Natural killer cell treated with Interleukin-12 subunit alpha and Interleukin-12 subunit beta and Interleukin-15 and Interleukin-18, amount 100 ng/mL, for 72 hours (primary cell): ENCODE measurements at regions not wholly inside any gene's neighbourhood (a gene's known extent, or its start where the extent isn't known, plus 50 kb on each side); places are given as distances from the start of the nearest gene placed in this dataset.
"Not testable (repeated sequence)": the region's sequence is repeated elsewhere in the genome, so short reads cannot be mapped to it uniquely, and the experiment has no call there.

Experiments
- ATAC-seq, 2 donors: fragments of 150-1000 bp; cut with Tn5 transposase in 1 of 2; sonication (Bioruptor Pico), chemical (Tn5 transposase) in 1 of 2; 2 replicates each; pipeline ENCODE4 v1.10.0; 2021
- DNase-seq: peaks from one replicate; pipeline ENCODE4 v3.0.0; 2022; ENCODE audit warnings: low spot score
- H3K27ac Mint-ChIP-seq, 2 donors: 1 replicate in 1 of 2; 2 replicates in 1 of 2; pipeline ENCODE4 v1.8.0; 2022; ENCODE audit warnings: mixed read lengths in 2 of 2, mild to moderate bottlenecking in 1 of 2, moderate library complexity in 1 of 2
- H3K27me3 Mint-ChIP-seq, 2 donors: 1 replicate in 1 of 2; 2 replicates in 1 of 2; pipeline ENCODE4 v1.8.0; 2022; ENCODE audit warnings: mixed read lengths in 2 of 2
- H3K36me3 Mint-ChIP-seq: one replicate; pipeline ENCODE4 v1.8.0; 2022; ENCODE audit warnings: mixed read lengths
- H3K4me1 Mint-ChIP-seq, 2 donors: 1 replicate in 1 of 2; 2 replicates in 1 of 2; pipeline ENCODE4 v1.8.0; 2022; ENCODE audit warnings: low read depth in 2 of 2, mixed read lengths in 2 of 2, mild to moderate bottlenecking in 1 of 2
- H3K4me3 Mint-ChIP-seq: one replicate; pipeline ENCODE4 v1.8.0; 2022; ENCODE audit warnings: mixed read lengths
- H3K9me3 Mint-ChIP-seq: 2 replicates; pipeline ENCODE4 v1.8.0; 2022; ENCODE audit warnings: mixed read lengths

DNA sequence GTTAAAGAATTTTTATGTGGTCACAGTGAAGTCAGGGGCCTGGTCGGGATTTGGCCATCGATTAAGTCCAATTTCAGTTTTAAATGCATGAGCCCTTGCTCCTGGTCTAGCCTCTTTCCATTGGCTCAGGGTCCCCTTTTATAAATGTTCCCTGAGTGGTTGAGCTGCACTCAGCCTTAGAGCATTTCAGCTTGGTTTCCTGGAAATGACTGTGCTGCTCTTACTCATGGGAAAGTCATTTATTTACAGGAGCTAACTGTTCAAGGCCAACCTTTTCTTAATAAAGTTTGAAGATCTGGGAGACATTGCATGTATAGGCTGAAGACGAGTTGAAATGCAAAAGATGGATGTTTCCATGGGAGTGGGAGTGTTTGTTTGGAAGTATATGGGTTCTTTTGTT lies 98.8 kb upstream of the CLNK start:
- peaks cover 6 to 8% of the 10 kb centered on the region in 2 donors for H3K27me3 Mint-ChIP-seq
- H3K4me3 Mint-ChIP-seq = no peak overlapping the region
- ATAC-seq (no peak), DNase-seq (no peak)
- H3K36me3 Mint-ChIP-seq = no peaks in the 10 kb centered on the region
- no peaks in the 10 kb centered on the region for H3K9me3 Mint-ChIP-seq
- no peak overlapping the region for H3K27ac Mint-ChIP-seq
- H3K4me1 Mint-ChIP-seq = no peaks in the 10 kb centered on the region

DNA sequence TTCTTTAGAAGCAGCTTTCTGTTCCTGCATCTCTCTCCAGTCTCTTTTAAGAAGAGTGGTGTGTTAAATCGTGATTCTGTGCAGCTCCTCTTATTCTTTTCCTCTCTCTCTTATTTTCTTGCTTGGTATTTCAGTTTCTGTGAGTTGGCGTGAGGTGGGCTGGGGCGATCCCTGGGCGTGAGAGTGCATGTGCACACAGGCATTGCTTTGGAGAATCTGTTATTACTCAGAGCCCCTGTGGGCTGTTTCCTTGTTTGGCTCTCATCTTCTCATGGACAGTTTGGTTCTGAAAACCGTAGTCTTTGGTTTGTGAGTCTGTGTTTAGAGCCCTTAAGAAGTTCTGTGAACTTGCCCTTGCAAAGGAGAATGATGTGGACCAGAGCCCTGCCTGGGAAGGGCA lies 97.2 kb upstream of the CLNK start:
- H3K9me3 Mint-ChIP-seq = no peaks in the 10 kb centered on the region
- H3K4me1 Mint-ChIP-seq = no peaks in the 10 kb centered on the region
- H3K27ac Mint-ChIP-seq = no peak overlapping the region
- no peak for ATAC-seq
- no peak overlapping the region for H3K4me3 Mint-ChIP-seq
- H3K36me3 Mint-ChIP-seq = no peaks in the 10 kb centered on the region
- DNase-seq = no peak
- H3K27me3 Mint-ChIP-seq = peaks cover 0 to 5% of the 10 kb centered on the region in 2 donors

DNA sequence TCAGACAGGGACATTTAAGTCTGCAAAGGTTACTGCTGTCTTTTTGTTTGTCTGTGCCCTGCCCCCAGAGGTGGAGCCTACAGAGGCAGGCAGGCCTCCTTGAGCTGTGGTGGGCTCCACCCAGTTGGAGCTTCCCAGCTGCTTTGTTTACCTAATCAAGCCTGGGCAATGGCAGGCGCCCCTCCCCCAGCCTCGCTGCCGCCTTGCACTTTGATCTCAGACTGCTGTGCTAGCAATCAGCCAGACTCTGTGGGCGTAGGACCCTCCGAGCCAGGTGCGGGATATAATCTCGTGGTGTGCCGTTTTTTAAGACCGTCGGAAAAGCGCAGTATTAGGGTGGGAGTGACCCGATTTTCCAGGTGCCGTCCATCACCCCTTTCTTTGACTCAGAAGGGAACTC lies 96.2 kb upstream of the CLNK start:
- not testable (repeated sequence) for H3K36me3 Mint-ChIP-seq, H3K4me3 Mint-ChIP-seq, DNase-seq, H3K4me1 Mint-ChIP-seq, H3K9me3 Mint-ChIP-seq, H3K27me3 Mint-ChIP-seq, H3K27ac Mint-ChIP-seq, ATAC-seq

DNA sequence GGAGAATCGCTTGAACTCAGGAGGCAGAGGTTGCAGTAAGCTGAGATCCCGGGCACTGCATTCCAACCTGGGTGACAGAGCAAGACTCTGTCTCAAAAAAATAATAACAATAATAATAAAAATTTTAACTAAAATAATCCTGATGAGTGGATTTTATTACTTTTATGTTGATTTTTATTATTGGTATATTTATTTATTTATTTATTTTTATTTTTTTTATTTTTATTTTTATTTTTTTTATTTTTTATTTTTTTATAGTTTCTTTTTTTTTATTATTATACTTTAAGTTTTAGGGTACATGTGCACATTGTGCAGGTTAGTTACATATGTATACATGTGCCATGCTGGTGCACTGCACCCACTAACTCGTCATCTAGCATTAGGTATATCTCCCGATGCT lies 90.6 kb upstream of the CLNK start:
- not testable (repeated sequence) for H3K4me1 Mint-ChIP-seq, ATAC-seq, H3K36me3 Mint-ChIP-seq, H3K27me3 Mint-ChIP-seq, H3K9me3 Mint-ChIP-seq, DNase-seq, H3K27ac Mint-ChIP-seq, H3K4me3 Mint-ChIP-seq

DNA sequence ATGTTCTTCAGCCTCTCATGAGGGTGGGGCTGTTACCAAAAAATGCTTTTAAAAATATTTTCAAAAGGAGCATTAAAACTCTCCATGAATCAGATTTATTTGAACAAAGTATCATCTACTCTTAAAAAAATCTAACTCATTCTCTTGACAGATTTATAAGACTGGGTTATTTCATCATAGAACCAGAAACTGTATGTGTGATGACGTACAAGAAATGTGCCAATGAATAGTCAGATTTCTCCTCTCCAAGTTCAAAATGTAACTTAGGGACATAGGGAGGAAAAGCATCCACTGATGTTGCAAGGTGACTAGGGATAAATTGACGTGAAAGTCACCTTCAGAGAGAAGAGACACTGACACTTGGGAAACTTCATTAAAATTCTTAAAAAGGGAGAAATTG lies 89.1 kb upstream of the CLNK start:
- peaks cover 5 to 6% of the 10 kb centered on the region in 2 donors for H3K27me3 Mint-ChIP-seq
- H3K36me3 Mint-ChIP-seq = no peaks in the 10 kb centered on the region
- no peak overlapping the region for H3K27ac Mint-ChIP-seq
- H3K9me3 Mint-ChIP-seq = peaks cover 3% of the 10 kb centered on the region
- no peak for ATAC-seq
- no peaks in the 10 kb centered on the region for H3K4me1 Mint-ChIP-seq
- no peak overlapping the region for H3K4me3 Mint-ChIP-seq
- no peak for DNase-seq

DNA sequence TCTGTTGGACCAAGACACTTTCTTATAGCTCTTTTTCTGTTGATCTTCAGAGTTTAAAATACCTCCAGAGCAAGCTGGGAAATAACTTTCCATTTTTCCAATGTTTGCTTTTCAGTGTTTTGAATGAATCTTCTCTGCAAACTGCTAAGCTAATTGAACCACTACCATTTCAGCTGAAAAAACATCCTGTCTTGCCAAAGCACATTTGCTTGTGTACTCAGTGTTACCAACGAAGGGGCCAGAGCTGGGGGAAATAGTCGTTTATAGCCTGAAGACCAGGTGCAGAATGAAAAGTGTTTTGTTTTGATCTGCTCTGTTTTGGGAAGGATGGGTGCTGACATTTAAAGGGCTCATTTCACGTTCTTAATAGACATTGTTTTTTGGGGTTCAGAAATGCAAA lies 88.4 kb upstream of the CLNK start:
- H3K27ac Mint-ChIP-seq = no peak overlapping the region
- H3K36me3 Mint-ChIP-seq = no peaks in the 10 kb centered on the region
- DNase-seq = no peak
- no peak for ATAC-seq
- H3K4me3 Mint-ChIP-seq = no peak overlapping the region
- peaks cover 3% of the 10 kb centered on the region for H3K9me3 Mint-ChIP-seq
- H3K27me3 Mint-ChIP-seq = peaks cover 5 to 6% of the 10 kb centered on the region in 2 donors
- H3K4me1 Mint-ChIP-seq = no peaks in the 10 kb centered on the region

DNA sequence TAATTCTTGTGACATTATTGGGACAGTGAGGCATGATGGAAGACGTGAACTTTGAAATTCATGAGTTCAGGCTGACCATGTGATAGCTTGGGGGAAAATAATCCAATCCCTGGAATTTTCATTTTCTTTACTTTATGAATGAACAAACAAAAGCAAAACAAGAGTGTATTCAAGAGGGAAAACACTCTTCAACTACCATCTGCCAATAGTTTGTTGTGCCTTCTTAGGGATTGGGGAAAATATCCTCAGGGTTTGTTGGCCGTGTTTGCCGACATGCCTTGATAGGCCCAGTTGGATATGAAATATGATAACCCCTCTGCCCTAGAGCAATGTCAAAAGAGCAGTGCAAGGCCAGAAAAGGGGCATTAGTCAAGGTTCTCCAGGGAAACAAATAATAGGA lies 80.8 kb upstream of the CLNK start:
- Mint-ChIP-seq H3K4me1 (no peaks in the 10 kb centered on the region), H3K27me3 (no peaks in the 10 kb centered on the region), H3K36me3 (peaks cover 5% of the 10 kb centered on the region), H3K4me3 (no peak overlapping the region), H3K9me3 (no peaks in the 10 kb centered on the region), H3K27ac (no peak overlapping the region)
- DNase-seq = no peak
- no peak for ATAC-seq

DNA sequence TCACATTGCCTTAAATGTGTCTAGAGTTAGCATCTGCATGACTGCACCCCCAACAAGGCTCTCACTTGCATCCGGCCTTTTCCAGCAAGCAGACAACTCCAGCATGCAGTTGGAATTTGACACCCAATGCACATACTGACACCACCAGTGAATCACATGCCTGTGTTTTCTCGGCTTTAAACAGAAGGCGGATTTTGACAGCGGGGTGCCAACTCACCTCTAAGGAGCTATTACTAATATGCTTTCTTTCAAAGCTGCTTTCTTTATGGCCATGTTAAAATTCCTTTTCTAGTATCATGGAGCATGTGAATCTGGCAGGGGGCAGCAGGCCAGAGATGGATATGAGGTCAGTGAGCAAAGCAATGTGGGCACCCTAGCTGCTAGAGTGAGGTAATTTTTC lies 78.0 kb upstream of the CLNK start:
- no peak overlapping the region for H3K27ac Mint-ChIP-seq
- H3K4me3 Mint-ChIP-seq = no peak overlapping the region
- H3K27me3 Mint-ChIP-seq = peaks cover 0 to 2% of the 10 kb centered on the region in 2 donors
- no peaks in the 10 kb centered on the region for H3K9me3 Mint-ChIP-seq
- ATAC-seq (no peak), DNase-seq (no peak)
- H3K4me1 Mint-ChIP-seq = no peaks in the 10 kb centered on the region
- peaks cover 5% of the 10 kb centered on the region for H3K36me3 Mint-ChIP-seq

DNA sequence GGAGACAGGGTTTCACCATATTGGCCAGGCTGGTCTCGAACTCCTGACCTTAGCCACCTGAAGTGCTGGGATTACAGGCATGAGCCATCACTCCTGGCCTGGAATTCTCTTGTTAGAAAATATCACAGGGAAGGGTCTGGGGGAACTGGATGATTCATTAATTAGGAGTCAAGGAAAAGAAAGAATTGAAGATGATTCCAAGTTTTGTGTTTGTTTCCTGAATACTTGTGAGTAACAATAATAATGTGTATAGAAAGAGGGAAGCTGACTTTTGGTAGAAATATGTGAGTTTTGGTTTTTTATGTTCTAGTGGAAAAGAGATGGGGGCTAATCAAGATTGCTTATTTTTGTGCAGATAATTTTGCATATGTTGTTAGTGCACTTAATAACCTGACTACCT lies 77.3 kb upstream of the CLNK start:
- no peaks in the 10 kb centered on the region for H3K9me3 Mint-ChIP-seq
- peaks cover 0 to 2% of the 10 kb centered on the region in 2 donors for H3K27me3 Mint-ChIP-seq

DNA sequence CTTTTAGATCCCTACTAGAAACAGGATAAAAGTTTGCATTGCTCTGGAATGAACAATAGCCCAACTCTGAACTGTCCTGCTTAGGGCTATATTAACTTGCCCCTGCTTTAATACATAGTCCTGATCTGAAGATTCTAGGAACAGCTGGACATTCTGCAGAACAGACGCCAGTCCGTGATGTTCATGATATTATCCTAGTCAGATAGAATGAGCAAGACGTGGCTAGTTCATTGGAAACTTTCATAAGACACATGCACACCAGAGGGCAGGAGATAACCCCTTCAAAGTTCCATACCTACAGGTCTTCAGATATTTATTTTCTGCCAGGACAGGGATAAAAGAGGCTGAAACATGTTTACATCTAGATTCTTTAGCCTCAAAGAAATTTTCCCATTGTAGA lies 75.5 kb upstream of the CLNK start:
- no peaks in the 10 kb centered on the region for H3K4me1 Mint-ChIP-seq
- no peak for DNase-seq
- H3K4me3 Mint-ChIP-seq = no peak overlapping the region
- H3K9me3 Mint-ChIP-seq = no peaks in the 10 kb centered on the region
- ATAC-seq = no peak
- no peak overlapping the region for H3K27ac Mint-ChIP-seq
- H3K36me3 Mint-ChIP-seq = peaks cover 5% of the 10 kb centered on the region
- peaks cover 12% of the 10 kb centered on the region in 2 donors for H3K27me3 Mint-ChIP-seq

More for the DNA sequence above, 77.3 kb upstream of the CLNK start:
- Mint-ChIP-seq H3K36me3 (peaks cover 5% of the 10 kb centered on the region), H3K27ac (no peak overlapping the region), H3K4me1 (no peaks in the 10 kb centered on the region), H3K4me3 (no peak overlapping the region)
- ATAC-seq (no peak), DNase-seq (no peak)

DNA sequence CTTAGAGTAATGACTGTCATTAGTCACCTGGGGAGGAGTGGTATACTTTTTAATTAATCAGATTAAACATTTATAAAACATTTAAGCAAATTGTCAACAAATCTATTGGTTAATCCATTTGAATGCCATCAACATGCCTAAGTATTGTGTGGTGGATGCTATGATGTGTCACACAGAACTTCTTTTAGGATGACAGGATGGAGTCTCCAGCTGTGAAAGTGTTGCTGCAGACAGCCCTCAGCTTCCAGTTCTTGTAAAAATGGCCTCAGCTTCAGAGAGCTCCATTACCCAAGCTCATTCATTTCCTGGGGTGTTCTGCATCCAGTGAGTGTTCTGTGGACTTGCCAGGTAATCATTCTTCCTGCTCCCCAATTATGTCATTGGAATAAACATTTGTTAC lies 74.3 kb upstream of the CLNK start:
- ATAC-seq (no peak), DNase-seq (no peak)
- Mint-ChIP-seq H3K27ac (no peak overlapping the region), H3K27me3 (peaks cover 12% of the 10 kb centered on the region in 2 donors), H3K36me3 (peaks cover 1% of the 10 kb centered on the region), H3K4me1 (no peaks in the 10 kb centered on the region), H3K4me3 (no peak overlapping the region), H3K9me3 (no peaks in the 10 kb centered on the region)

DNA sequence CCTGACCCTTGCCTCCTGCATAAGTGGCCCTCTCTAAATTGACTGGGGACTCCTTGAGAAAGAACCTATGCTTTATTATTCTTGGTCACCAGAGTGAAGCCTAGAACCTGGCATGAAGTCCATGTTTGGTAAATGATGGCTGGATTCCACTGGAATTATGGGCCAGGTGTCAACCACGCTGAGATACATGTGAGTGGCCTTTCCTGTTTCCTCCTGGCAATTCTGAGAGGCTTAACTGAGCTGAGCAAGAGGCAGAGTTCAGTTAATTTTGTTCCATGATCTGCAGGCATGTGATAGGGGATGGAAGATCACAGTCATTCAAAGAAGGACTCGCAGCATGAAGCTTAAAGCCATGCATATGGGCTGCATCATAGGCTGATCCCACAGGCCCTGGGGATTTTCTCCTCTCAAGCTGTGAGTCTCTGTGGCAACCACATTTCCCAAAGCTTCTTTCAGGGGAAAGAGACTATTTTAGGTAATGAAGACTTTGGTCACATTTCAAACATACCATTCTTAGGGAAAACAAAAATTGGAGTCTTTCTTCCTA lies 69.4 kb upstream of the CLNK start:
- DNase-seq = no peak
- peaks cover 16 to 24% of the 10 kb centered on the region in 2 donors for H3K27me3 Mint-ChIP-seq
- no peak for ATAC-seq
- H3K27ac Mint-ChIP-seq = no peak overlapping the region
- H3K9me3 Mint-ChIP-seq = no peaks in the 10 kb centered on the region
- no peaks in the 10 kb centered on the region for H3K36me3 Mint-ChIP-seq
- H3K4me1 Mint-ChIP-seq = no peaks in the 10 kb centered on the region
- no peak overlapping the region for H3K4me3 Mint-ChIP-seq

DNA sequence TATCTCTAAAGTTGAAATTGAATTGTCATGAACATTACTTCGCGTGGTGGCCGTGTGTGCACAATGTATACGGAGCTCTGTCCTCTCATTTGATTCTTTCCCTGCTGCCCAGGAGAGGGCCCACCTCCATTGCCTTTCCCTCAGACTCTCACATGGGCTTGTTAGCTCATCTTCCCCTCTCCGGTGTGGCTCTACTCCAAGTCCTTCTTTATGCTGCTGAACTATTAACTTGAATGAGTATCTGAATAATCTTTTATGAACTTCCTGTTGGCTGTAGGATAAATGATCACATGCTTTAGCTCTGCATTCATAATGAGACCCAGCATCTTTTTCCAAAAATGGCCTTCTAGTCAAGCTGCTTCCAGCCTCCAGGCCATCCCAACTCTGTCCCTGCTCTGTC lies 68.8 kb upstream of the CLNK start:
- Mint-ChIP-seq H3K9me3 (peaks cover 3% of the 10 kb centered on the region), H3K36me3 (no peaks in the 10 kb centered on the region), H3K4me1 (no peaks in the 10 kb centered on the region), H3K27ac (no peak overlapping the region), H3K27me3 (peaks cover 16 to 24% of the 10 kb centered on the region in 2 donors), H3K4me3 (no peak overlapping the region)
- DNase-seq (no peak), ATAC-seq (no peak)

DNA sequence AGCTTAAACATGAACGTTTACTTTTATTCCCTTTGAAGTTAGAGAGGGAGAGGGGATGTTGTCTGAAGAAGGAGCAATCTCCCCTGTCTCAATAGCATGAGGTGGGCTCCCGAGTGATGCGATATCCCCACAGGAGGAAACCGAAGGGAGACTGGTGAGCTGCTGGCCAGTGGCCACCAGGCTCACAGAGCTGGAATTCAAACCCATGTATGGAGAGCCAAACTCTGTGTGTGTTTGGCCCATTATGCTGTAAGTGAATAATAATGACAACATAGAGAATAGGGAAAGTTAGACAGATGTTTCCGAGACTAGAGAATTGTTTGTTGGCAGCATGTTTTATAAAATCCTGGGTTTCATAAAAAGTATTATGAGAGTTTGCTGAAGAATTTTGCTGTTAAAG lies 66.1 kb upstream of the CLNK start:
- peaks cover 3% of the 10 kb centered on the region for H3K9me3 Mint-ChIP-seq
- no peaks in the 10 kb centered on the region for H3K36me3 Mint-ChIP-seq
- ATAC-seq (no peak), DNase-seq (no peak)
- H3K4me3 Mint-ChIP-seq = no peak overlapping the region
- no peak overlapping the region for H3K27ac Mint-ChIP-seq
- H3K4me1 Mint-ChIP-seq = peaks cover 3 to 4% of the 10 kb centered on the region in 2 donors
- peaks cover 11 to 17% of the 10 kb centered on the region in 2 donors for H3K27me3 Mint-ChIP-seq

DNA sequence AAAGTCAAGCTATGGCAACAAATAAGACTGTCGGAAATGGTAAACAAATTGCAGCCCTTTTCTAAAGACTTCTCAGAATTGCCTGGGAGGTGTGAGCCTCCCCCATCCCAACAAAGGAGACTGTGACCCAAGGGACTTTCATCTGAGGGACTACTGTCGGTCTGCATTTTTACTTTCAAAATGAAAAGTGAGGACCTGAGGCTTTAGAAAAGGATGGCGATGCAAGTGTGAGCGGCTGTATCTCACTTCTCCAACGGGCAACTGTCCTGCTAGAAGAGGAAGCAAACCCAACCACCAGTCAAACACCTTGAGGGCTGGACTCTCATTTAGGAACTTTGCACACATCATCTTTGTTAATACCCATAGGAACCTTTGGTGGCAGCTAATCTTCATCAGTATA lies 62.6 kb upstream of the CLNK start:
- Mint-ChIP-seq H3K4me1 (peaks cover 3 to 4% of the 10 kb centered on the region in 2 donors), H3K36me3 (no peaks in the 10 kb centered on the region), H3K9me3 (peaks cover 3% of the 10 kb centered on the region), H3K27me3 (peaks cover 6 to 12% of the 10 kb centered on the region in 2 donors), H3K27ac (no peak overlapping the region), H3K4me3 (no peak overlapping the region)
- ATAC-seq = peak in 1 of 2 donors; percentile 66
- no peak for DNase-seq
